GM23338 (cell line): ENCODE measurements at regions not wholly inside any gene's neighbourhood (a gene's known extent, or its start where the extent isn't known, plus 50 kb on each side); places are given as distances from the start of the nearest gene placed in this dataset.

Experiments
- ATAC-seq: fragments of 200-7000 bp; cut with Tn5 transposase; 3 replicates; pipeline ENCODE4 v1.9.1; 2020
- DNase-seq: peaks from one replicate; pipeline ENCODE4 v3.0.0-alpha.2; 2015; ENCODE audit warnings: low spot score
- H2AFZ ChIP-seq: fragments of 200-600 bp; sonication (generic); 2 replicates; pipeline ENCODE4 v1.8.0; 2016; ENCODE audit warnings: antibody characterized with exemption, mild to moderate bottlenecking, moderate library complexity
- H3F3A ChIP-seq: fragments of 200-600 bp; sonication (generic); replicated peaks from 2 replicates; pipeline ENCODE4 v1.8.0; 2017; ENCODE audit warnings: antibody characterized with exemption, mixed run types, low read depth
- H3K27ac ChIP-seq: fragments of 200-600 bp; sonication (generic); 2 replicates; pipeline ENCODE4 v1.6.1; 2016; ENCODE audit warnings: low read depth
- H3K27me3 ChIP-seq: fragments of 200-600 bp; sonication (generic); 2 replicates; pipeline ENCODE4 v1.8.0; 2016; ENCODE audit warnings: mild to moderate bottlenecking, mixed run types, moderate library complexity; ENCODE audit not compliant: insufficient read depth
- H3K36me3 ChIP-seq: fragments of 200-600 bp; sonication (generic); 2 replicates; pipeline ENCODE4 v1.8.0; 2016; ENCODE audit warnings: mild to moderate bottlenecking; ENCODE audit not compliant: insufficient read depth
- H3K4me1 ChIP-seq: fragments of 200-600 bp; sonication (generic); 2 replicates; pipeline ENCODE4 v1.8.0; 2016; ENCODE audit warnings: mild to moderate bottlenecking, moderate library complexity; ENCODE audit not compliant: insufficient read depth
- H3K4me2 ChIP-seq: fragments of 200-600 bp; sonication (generic); 2 replicates; pipeline ENCODE4 v1.7.1; 2017; ENCODE audit warnings: mixed run types
- H3K4me3 ChIP-seq: fragments of 200-600 bp; sonication (generic); 2 replicates; pipeline ENCODE4 v1.6.1; 2016; ENCODE audit warnings: mixed run types
- H3K79me2 ChIP-seq: fragments of 200-600 bp; sonication (generic); replicated peaks from 2 replicates; pipeline ENCODE4 v1.8.0; 2017; ENCODE audit warnings: mild to moderate bottlenecking; ENCODE audit not compliant: insufficient read depth
- H3K9me2 ChIP-seq: fragments of 200-600 bp; sonication (generic); 2 replicates; pipeline ENCODE4 v1.8.0; 2017; ENCODE audit not compliant: insufficient read depth
- H4K20me1 ChIP-seq: fragments of 200-600 bp; sonication (generic); replicated peaks from 2 replicates; pipeline ENCODE4 v1.8.0; 2017; ENCODE audit warnings: mild to moderate bottlenecking; ENCODE audit not compliant: insufficient read depth
- H3K27ac Mint-ChIP-seq: 2 replicates; pipeline ENCODE4 v1.8.0; 2020; ENCODE audit warnings: inconsistent platforms, mild to moderate bottlenecking, moderate library complexity, mixed read lengths
- H3K27me3 Mint-ChIP-seq: 3 replicates; pipeline ENCODE4 v1.8.0; 2022; ENCODE audit warnings: low read depth, mild to moderate bottlenecking, moderate library complexity, mixed read lengths, inconsistent platforms; ENCODE audit not compliant: insufficient read depth, poor library complexity
- H3K36me3 Mint-ChIP-seq: 3 replicates; pipeline ENCODE4 v1.8.0; 2021; ENCODE audit warnings: low read depth, mild to moderate bottlenecking, inconsistent platforms, moderate library complexity, mixed read lengths
- H3K4me1 Mint-ChIP-seq: 3 replicates; pipeline ENCODE4 v1.8.0; 2020; ENCODE audit warnings: mild to moderate bottlenecking, inconsistent platforms, mixed read lengths
- H3K4me3 Mint-ChIP-seq: 3 replicates; pipeline ENCODE4 v1.8.0; 2021; ENCODE audit warnings: moderate library complexity, mild to moderate bottlenecking, inconsistent platforms, mixed read lengths
- H3K9me3 Mint-ChIP-seq: 3 replicates; pipeline ENCODE4 v1.8.0; 2020; ENCODE audit warnings: moderate library complexity, mild to moderate bottlenecking, inconsistent platforms, mixed read lengths
- CREB1 ChIP-seq: fragments of 250-450 bp; sonication (Bioruptor Pico); IDR thresholded peaks from 2 replicates; pipeline ENCODE4 v1.5.0; 2020; ENCODE audit warnings: low read depth, mild to moderate bottlenecking, moderate library complexity
- POLR2AphosphoS5 ChIP-seq: IDR thresholded peaks from 2 replicates; pipeline ENCODE4 v1.6.1; 2016; ENCODE audit warnings: antibody characterized with exemption, low read depth
- TF ChIP-seq, protein P1 (sequence below), 2 experiments: fragments of 200-600 bp in 1 of 2; sonication (generic) in 1 of 2; conservative IDR thresholded peaks; 2 replicates each; pipeline versions ENCODE4 v1.5.1 to v1.6.1; 2016 to 2017; ENCODE audit warnings: antibody characterized with exemption in 2 of 2, low read depth in 2 of 2, mild to moderate bottlenecking in 2 of 2, moderate library complexity in 1 of 2
- TF ChIP-seq, protein P2 (sequence below): fragments of 250-450 bp; sonication (Bioruptor Pico); IDR thresholded peaks from 2 replicates; pipeline ENCODE4 v1.5.0; 2020; ENCODE audit warnings: mild to moderate bottlenecking, moderate library complexity
- TF ChIP-seq, protein P3 (sequence below): IDR thresholded peaks from 2 replicates; pipeline ENCODE4 v1.6.1; 2016; ENCODE audit warnings: antibody characterized with exemption

DNA sequence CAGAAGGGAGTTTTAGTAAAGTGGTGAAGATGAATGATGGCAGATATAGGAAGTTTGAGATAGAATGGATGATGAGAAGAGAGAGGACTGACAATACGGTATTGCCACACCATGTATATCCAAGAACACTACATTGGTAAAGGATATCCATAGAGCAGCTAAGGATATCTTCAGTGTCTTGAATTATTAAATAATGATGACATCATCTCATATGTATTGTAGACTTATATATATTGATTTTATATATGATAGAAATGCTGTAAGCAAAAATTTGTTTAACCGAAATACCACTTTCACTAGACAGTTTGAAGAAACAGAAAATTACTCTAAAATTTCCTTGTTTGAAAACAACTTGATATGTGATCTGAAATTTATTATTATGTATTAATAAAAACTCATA lies 89.0 kb downstream of the SEPTIN7 start:
- no peaks in the 10 kb centered on the region for H3K9me2 ChIP-seq
- DNase-seq, result no peak
- Mint-ChIP-seq H3K4me3 (no peak overlapping the region), H3K9me3 (no peaks in the 10 kb centered on the region; the same call in 2 of the 3 replicates), H3K27me3 (no peaks in the 10 kb centered on the region), H3K4me1 (peaks cover 13% of the 10 kb centered on the region; the same call in 2 of the 3 replicates), H3K36me3 (peaks cover 21% of the 10 kb centered on the region; the same call in 2 of the 3 replicates), H3K27ac (no peak overlapping the region)
- no peak overlapping the region for H3K4me3 ChIP-seq
- ATAC-seq, result no peak
- H3K36me3 ChIP-seq, result no peaks in the 10 kb centered on the region; the same call in none of the 2 replicates
- H3F3A ChIP-seq, result no peaks in the 10 kb centered on the region
- H4K20me1 ChIP-seq, result no peaks in the 10 kb centered on the region; the same call in 1 of the 2 replicates
- H3K27me3 ChIP-seq, result no peaks in the 10 kb centered on the region
- H3K27ac ChIP-seq, result no peak overlapping the region
- TF ChIP-seq, protein P1, sequence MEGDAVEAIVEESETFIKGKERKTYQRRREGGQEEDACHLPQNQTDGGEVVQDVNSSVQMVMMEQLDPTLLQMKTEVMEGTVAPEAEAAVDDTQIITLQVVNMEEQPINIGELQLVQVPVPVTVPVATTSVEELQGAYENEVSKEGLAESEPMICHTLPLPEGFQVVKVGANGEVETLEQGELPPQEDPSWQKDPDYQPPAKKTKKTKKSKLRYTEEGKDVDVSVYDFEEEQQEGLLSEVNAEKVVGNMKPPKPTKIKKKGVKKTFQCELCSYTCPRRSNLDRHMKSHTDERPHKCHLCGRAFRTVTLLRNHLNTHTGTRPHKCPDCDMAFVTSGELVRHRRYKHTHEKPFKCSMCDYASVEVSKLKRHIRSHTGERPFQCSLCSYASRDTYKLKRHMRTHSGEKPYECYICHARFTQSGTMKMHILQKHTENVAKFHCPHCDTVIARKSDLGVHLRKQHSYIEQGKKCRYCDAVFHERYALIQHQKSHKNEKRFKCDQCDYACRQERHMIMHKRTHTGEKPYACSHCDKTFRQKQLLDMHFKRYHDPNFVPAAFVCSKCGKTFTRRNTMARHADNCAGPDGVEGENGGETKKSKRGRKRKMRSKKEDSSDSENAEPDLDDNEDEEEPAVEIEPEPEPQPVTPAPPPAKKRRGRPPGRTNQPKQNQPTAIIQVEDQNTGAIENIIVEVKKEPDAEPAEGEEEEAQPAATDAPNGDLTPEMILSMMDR (conservative IDR thresholded peaks at IDR 0.05; ENCODE audit: low read depth in 2 of 2), result no peak
- TF ChIP-seq POLR2AphosphoS5, result no peak
- TF ChIP-seq, protein P2, sequence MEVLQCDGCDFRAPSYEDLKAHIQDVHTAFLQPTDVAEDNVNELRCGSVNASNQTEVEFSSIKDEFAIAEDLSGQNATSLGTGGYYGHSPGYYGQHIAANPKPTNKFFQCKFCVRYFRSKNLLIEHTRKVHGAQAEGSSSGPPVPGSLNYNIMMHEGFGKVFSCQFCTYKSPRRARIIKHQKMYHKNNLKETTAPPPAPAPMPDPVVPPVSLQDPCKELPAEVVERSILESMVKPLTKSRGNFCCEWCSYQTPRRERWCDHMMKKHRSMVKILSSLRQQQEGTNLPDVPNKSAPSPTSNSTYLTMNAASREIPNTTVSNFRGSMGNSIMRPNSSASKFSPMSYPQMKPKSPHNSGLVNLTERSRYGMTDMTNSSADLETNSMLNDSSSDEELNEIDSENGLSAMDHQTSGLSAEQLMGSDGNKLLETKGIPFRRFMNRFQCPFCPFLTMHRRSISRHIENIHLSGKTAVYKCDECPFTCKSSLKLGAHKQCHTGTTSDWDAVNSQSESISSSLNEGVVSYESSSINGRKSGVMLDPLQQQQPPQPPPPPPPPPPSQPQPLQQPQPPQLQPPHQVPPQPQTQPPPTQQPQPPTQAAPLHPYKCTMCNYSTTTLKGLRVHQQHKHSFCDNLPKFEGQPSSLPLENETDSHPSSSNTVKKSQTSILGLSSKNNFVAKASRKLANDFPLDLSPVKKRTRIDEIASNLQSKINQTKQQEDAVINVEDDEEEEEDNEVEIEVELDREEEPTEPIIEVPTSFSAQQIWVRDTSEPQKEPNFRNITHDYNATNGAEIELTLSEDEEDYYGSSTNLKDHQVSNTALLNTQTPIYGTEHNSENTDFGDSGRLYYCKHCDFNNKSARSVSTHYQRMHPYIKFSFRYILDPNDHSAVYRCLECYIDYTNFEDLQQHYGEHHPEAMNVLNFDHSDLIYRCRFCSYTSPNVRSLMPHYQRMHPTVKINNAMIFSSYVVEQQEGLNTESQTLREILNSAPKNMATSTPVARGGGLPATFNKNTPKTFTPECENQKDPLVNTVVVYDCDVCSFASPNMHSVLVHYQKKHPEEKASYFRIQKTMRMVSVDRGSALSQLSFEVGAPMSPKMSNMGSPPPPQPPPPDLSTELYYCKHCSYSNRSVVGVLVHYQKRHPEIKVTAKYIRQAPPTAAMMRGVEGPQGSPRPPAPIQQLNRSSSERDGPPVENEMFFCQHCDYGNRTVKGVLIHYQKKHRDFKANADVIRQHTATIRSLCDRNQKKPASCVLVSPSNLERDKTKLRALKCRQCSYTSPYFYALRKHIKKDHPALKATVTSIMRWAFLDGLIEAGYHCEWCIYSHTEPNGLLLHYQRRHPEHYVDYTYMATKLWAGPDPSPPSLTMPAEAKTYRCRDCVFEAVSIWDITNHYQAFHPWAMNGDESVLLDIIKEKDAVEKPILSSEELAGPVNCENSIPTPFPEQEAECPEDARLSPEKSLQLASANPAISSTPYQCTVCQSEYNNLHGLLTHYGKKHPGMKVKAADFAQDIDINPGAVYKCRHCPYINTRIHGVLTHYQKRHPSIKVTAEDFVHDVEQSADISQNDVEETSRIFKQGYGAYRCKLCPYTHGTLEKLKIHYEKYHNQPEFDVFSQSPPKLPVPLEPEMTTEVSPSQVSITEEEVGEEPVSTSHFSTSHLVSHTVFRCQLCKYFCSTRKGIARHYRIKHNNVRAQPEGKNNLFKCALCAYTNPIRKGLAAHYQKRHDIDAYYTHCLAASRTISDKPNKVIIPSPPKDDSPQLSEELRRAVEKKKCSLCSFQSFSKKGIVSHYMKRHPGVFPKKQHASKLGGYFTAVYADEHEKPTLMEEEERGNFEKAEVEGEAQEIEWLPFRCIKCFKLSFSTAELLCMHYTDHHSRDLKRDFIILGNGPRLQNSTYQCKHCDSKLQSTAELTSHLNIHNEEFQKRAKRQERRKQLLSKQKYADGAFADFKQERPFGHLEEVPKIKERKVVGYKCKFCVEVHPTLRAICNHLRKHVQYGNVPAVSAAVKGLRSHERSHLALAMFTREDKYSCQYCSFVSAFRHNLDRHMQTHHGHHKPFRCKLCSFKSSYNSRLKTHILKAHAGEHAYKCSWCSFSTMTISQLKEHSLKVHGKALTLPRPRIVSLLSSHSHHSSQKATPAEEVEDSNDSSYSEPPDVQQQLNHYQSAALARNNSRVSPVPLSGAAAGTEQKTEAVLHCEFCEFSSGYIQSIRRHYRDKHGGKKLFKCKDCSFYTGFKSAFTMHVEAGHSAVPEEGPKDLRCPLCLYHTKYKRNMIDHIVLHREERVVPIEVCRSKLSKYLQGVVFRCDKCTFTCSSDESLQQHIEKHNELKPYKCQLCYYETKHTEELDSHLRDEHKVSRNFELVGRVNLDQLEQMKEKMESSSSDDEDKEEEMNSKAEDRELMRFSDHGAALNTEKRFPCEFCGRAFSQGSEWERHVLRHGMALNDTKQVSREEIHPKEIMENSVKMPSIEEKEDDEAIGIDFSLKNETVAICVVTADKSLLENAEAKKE (CRISPR knock-in tag), result no peak
- no peak for TF ChIP-seq CREB1 (CRISPR knock-in tag)
- TF ChIP-seq, protein P3, sequence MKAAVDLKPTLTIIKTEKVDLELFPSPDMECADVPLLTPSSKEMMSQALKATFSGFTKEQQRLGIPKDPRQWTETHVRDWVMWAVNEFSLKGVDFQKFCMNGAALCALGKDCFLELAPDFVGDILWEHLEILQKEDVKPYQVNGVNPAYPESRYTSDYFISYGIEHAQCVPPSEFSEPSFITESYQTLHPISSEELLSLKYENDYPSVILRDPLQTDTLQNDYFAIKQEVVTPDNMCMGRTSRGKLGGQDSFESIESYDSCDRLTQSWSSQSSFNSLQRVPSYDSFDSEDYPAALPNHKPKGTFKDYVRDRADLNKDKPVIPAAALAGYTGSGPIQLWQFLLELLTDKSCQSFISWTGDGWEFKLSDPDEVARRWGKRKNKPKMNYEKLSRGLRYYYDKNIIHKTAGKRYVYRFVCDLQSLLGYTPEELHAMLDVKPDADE, result no peak
- H3K4me2 ChIP-seq, result no peak overlapping the region
- no peak overlapping the region for H2AFZ ChIP-seq
- H3K4me1 ChIP-seq, result peaks cover 8% of the 10 kb centered on the region
- H3K79me2 ChIP-seq, result no peaks in the 10 kb centered on the region
